Stomach (tissue), 4 donors: ENCODE measurements at regions not wholly inside any gene's neighbourhood (a gene's known extent, or its start where the extent isn't known, plus 50 kb on each side); places are given as distances from the start of the nearest gene placed in this dataset.

Source experiments
- POLR2A ChIP-seq, 4 donors: fragments of 450-650 bp; IDR thresholded peaks; one replicate each; pipeline ENCODE4 v1.6.1; 2016; ENCODE audit warnings: antibody characterized with exemption in 4 of 4, control low read depth in 2 of 4, mild to moderate bottlenecking in 1 of 4, moderate library complexity in 1 of 4
- TF ChIP-seq, protein P1 (sequence below), 7 experiments: fragments of 450-650 bp in 4 of 7; fragments of 200-600 bp in 3 of 7; sonication (generic) in 3 of 7; IDR thresholded peaks; one replicate each; pipeline ENCODE4 v1.5.1; 2016 to 2019; ENCODE audit warnings: antibody characterized with exemption in 7 of 7, control low read depth in 2 of 7, mild to moderate bottlenecking in 1 of 7

DNA sequence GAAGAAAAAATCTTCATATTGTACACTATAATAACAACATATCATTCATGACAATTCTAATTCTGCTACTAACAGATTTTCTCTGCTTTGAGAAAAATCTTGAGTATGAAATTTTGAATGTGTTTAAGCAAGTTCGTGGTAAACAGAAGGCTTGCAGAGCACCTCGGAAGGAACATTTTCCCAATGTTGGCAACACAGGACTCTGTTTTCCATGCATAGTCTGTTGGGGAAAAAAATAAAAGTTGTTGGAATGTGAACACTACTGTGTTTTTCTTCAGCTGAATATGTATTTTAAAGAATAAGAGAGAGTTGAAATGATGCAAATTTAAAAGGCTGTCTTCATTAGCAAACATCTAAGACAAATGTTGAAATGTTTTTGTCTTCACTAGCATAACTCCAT, 54.7 kb upstream of the ANXA10 start:
- no peak for TF ChIP-seq POLR2A (IDR thresholded peaks at IDR 0.05)
- TF ChIP-seq, protein P1, sequence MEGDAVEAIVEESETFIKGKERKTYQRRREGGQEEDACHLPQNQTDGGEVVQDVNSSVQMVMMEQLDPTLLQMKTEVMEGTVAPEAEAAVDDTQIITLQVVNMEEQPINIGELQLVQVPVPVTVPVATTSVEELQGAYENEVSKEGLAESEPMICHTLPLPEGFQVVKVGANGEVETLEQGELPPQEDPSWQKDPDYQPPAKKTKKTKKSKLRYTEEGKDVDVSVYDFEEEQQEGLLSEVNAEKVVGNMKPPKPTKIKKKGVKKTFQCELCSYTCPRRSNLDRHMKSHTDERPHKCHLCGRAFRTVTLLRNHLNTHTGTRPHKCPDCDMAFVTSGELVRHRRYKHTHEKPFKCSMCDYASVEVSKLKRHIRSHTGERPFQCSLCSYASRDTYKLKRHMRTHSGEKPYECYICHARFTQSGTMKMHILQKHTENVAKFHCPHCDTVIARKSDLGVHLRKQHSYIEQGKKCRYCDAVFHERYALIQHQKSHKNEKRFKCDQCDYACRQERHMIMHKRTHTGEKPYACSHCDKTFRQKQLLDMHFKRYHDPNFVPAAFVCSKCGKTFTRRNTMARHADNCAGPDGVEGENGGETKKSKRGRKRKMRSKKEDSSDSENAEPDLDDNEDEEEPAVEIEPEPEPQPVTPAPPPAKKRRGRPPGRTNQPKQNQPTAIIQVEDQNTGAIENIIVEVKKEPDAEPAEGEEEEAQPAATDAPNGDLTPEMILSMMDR (IDR thresholded peaks at IDR 0.05), result no peak
